ENCODE measurements at regions not wholly inside any gene's neighbourhood (a gene's known extent, or its start where the extent isn't known, plus 50 kb on each side); places are given as distances from the start of the nearest gene placed in this dataset.

- TF ChIP-seq CTCF (IDR thresholded peaks at IDR 0.05), result no peak
These were observed 611.5 kb downstream of the KCNA4 start for GRCh38 chr11:29405305-29405704.

GRCh38 chr11:29395555-29396072, 621.2 kb downstream of the KCNA4 start:
- no peak for TF ChIP-seq CTCF (IDR thresholded peaks at IDR 0.05)

GRCh38 chr11:29389793-29390192, 627.0 kb downstream of the KCNA4 start:
- no peak for TF ChIP-seq CTCF (IDR thresholded peaks at IDR 0.05)

- TF ChIP-seq CTCF (IDR thresholded peaks at IDR 0.05), result no peak
These were observed 643.1 kb downstream of the KCNA4 start for GRCh38 chr11:29373725-29374124.

GRCh38 chr11:29368126-29368525, 648.7 kb downstream of the KCNA4 start:
- no peak for TF ChIP-seq CTCF (IDR thresholded peaks at IDR 0.05)

GRCh38 chr11:29364006-29364405, 652.8 kb downstream of the KCNA4 start:
- TF ChIP-seq CTCF (IDR thresholded peaks at IDR 0.05), result no peak

GRCh38 chr11:29361369-29361768, 655.5 kb downstream of the KCNA4 start:
- no peak for TF ChIP-seq CTCF (IDR thresholded peaks at IDR 0.05)

GRCh38 chr11:29353833-29354232, 663.0 kb downstream of the KCNA4 start:
- TF ChIP-seq CTCF (IDR thresholded peaks at IDR 0.05), result no peak

Measured in LNCAP (cell line).